ENCODE measurements at regions not wholly inside any gene's neighbourhood (a gene's known extent, or its start where the extent isn't known, plus 50 kb on each side); places are given as distances from the start of the nearest gene placed in this dataset.

GRCh38 chr4:72895408-72895807 lies 174.1 kb downstream of the COX18 start:
- no peaks in the 10 kb centered on the region for H3K36me3 ChIP-seq (ENCODE audit: insufficient read depth, low read length, poor library complexity, severe bottlenecking)
- intact Hi-C loops (cut with micrococcal nuclease; ENCODE audit: unreplicated experiment) = no loop called here
- TF ChIP-seq CTCF (conservative IDR thresholded peaks at IDR 0.05; ENCODE audit: low read depth, low read length) (no peak), EZH2 (IDR thresholded peaks at IDR 0.05; ENCODE audit: borderline replicate concordance, low read depth, low read length, poor library complexity, severe bottlenecking) (no peak)
- no peak overlapping the region for H3K4me3 ChIP-seq (ENCODE audit: low read depth, low read length, poor library complexity, severe bottlenecking)
- H3K9me3 ChIP-seq (ENCODE audit: low read depth, low read length, poor library complexity, severe bottlenecking) = no peaks in the 10 kb centered on the region
- no TSS peak for BruUV-seq (replicated peaks)
- no peaks in the 10 kb centered on the region for H3K4me1 ChIP-seq (ENCODE audit: insufficient read depth, low read length, poor library complexity, severe bottlenecking)
- H3K27ac ChIP-seq (ENCODE audit: low read depth, low read length, poor library complexity, severe bottlenecking) = no peak overlapping the region
- POLR2A ChIA-PET (ENCODE audit: low non-redundant PET) = no interaction called here
- CTCF ChIA-PET = no interaction called here
- peak; percentile 43 for DNase-seq (ENCODE audit: low spot score)
- no peaks in the 10 kb centered on the region for H3K27me3 ChIP-seq (replicated peaks; ENCODE audit: insufficient read depth, low read depth, low read length, poor library complexity)

GRCh38 chr4:72893354-72894066 lies 176.0 kb downstream of the COX18 start:
- intact Hi-C loops (cut with micrococcal nuclease; ENCODE audit: unreplicated experiment) = no loop called here
- no TSS peak for BruUV-seq (replicated peaks)
- CTCF ChIA-PET = no interaction called here
- no peaks in the 10 kb centered on the region for H3K36me3 ChIP-seq (ENCODE audit: insufficient read depth, low read length, poor library complexity, severe bottlenecking)
- DNase-seq (ENCODE audit: low spot score) = no peak
- no peak overlapping the region for H3K27ac ChIP-seq (ENCODE audit: low read depth, low read length, poor library complexity, severe bottlenecking)
- TF ChIP-seq EZH2 (IDR thresholded peaks at IDR 0.05; ENCODE audit: borderline replicate concordance, low read depth, low read length, poor library complexity, severe bottlenecking) (no peak), CTCF (conservative IDR thresholded peaks at IDR 0.05; ENCODE audit: low read depth, low read length) (no peak)
- no peaks in the 10 kb centered on the region for H3K4me1 ChIP-seq (ENCODE audit: insufficient read depth, low read length, poor library complexity, severe bottlenecking)
- no peaks in the 10 kb centered on the region for H3K27me3 ChIP-seq (replicated peaks; ENCODE audit: insufficient read depth, low read depth, low read length, poor library complexity)
- H3K9me3 ChIP-seq (ENCODE audit: low read depth, low read length, poor library complexity, severe bottlenecking) = no peaks in the 10 kb centered on the region
- H3K4me3 ChIP-seq (ENCODE audit: low read depth, low read length, poor library complexity, severe bottlenecking) = no peak overlapping the region
- POLR2A ChIA-PET (ENCODE audit: low non-redundant PET) = no interaction called here

GRCh38 chr4:72888331-72888730 lies 181.2 kb downstream of the COX18 start:
- Histone ChIP-seq H3K4me3 (ENCODE audit: low read depth, low read length, poor library complexity, severe bottlenecking) (no peak overlapping the region), H3K9me3 (ENCODE audit: low read depth, low read length, poor library complexity, severe bottlenecking) (no peaks in the 10 kb centered on the region), H3K36me3 (ENCODE audit: insufficient read depth, low read length, poor library complexity, severe bottlenecking) (no peaks in the 10 kb centered on the region), H3K27ac (ENCODE audit: low read depth, low read length, poor library complexity, severe bottlenecking) (no peak overlapping the region), H3K4me1 (ENCODE audit: insufficient read depth, low read length, poor library complexity, severe bottlenecking) (no peaks in the 10 kb centered on the region), H3K27me3 (replicated peaks; ENCODE audit: insufficient read depth, low read depth, low read length, poor library complexity) (no peaks in the 10 kb centered on the region)
- DNase-seq (ENCODE audit: low spot score) = no peak
- TF ChIP-seq EZH2 (IDR thresholded peaks at IDR 0.05; ENCODE audit: borderline replicate concordance, low read depth, low read length, poor library complexity, severe bottlenecking) = no peak
- TF ChIP-seq CTCF (conservative IDR thresholded peaks at IDR 0.05; ENCODE audit: low read depth, low read length) = no peak
- intact Hi-C loops (cut with micrococcal nuclease; ENCODE audit: unreplicated experiment) = no loop called here
- CTCF ChIA-PET = no interaction called here
- POLR2A ChIA-PET (ENCODE audit: low non-redundant PET) = no interaction called here
- no TSS peak for BruUV-seq (replicated peaks)
